ENCODE measurements at regions not wholly inside any gene's neighbourhood (a gene's known extent, or its start where the extent isn't known, plus 50 kb on each side); places are given as distances from the start of the nearest gene placed in this dataset.

DNA sequence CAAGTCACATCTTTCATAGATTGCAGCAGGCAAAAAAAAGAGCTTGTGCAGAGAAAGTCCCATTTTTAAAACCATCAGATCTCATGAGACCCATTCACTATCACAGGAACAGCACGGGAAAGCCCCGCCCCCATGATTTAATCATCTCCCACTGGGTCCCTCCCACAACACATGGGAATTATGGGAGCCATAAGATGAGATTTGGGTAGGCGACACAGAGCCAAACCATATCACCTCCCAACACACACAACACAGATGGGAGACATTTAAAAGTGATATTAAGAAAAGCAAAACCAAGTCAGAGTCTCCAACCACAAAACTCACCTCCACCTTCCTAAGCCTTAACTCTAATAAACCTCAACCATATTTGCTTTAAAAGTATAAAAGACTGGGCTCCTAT lies 61.5 kb upstream of the TIAM1 start:
- no peaks in the 10 kb centered on the region for H3K36me3 ChIP-seq (ENCODE audit: control insufficient read depth in 2 of 2, extremely low read depth in 1 of 2, insufficient read depth in 2 of 2, low read length in 2 of 2)
- no TSS peak for BruUV-seq (replicated peaks)
- H3K4me2 ChIP-seq (ENCODE audit: insufficient read depth, low read length): no peak overlapping the region
- no peak overlapping the region for H3K9ac ChIP-seq (replicated peaks; ENCODE audit: extremely low read depth, insufficient read depth, low read length)
- no peaks in the 10 kb centered on the region for H3K4me1 ChIP-seq (ENCODE audit: control insufficient read depth, extremely low read depth, insufficient read depth, low read length)
- DNase-seq (ENCODE audit: low read depth, low spot score) (no peak), FAIRE-seq (no peak)
- H4K20me1 ChIP-seq (replicated peaks; ENCODE audit: control insufficient read depth, extremely low read depth, insufficient read depth, low read length): no peaks in the 10 kb centered on the region
- dilution Hi-C loops (cut with MboI; ENCODE audit: extremely low pct_ligation_motif_present, low sequenced_read_pairs) (no loop called here), intact Hi-C loops (cut with micrococcal nuclease) (no loop called here)
- ChIA-PET CTCF (no interaction called here), POLR2A (no interaction called here)
- no peak overlapping the region for H3K27ac ChIP-seq (ENCODE audit: insufficient read depth, low read depth, low read length)
- no peaks in the 10 kb centered on the region for H3K79me2 ChIP-seq (ENCODE audit: control insufficient read depth, insufficient read depth, low read length)
- no peaks in the 10 kb centered on the region for H3K9me3 ChIP-seq (replicated peaks; ENCODE audit: control insufficient read depth, insufficient read depth, low read length)
- H3K27me3 ChIP-seq (ENCODE audit: control insufficient read depth in 2 of 2, insufficient read depth in 2 of 2, low read length in 2 of 2): no peaks in the 10 kb centered on the region
- TF ChIP-seq JUN (IDR thresholded peaks at IDR 0.05; ENCODE audit: borderline replicate concordance, insufficient read depth, insufficient read length, low read depth): no peak
- no peak for TF ChIP-seq MAX (IDR thresholded peaks at IDR 0.05; ENCODE audit: insufficient read depth, insufficient read length)
- TF ChIP-seq, protein P1, sequence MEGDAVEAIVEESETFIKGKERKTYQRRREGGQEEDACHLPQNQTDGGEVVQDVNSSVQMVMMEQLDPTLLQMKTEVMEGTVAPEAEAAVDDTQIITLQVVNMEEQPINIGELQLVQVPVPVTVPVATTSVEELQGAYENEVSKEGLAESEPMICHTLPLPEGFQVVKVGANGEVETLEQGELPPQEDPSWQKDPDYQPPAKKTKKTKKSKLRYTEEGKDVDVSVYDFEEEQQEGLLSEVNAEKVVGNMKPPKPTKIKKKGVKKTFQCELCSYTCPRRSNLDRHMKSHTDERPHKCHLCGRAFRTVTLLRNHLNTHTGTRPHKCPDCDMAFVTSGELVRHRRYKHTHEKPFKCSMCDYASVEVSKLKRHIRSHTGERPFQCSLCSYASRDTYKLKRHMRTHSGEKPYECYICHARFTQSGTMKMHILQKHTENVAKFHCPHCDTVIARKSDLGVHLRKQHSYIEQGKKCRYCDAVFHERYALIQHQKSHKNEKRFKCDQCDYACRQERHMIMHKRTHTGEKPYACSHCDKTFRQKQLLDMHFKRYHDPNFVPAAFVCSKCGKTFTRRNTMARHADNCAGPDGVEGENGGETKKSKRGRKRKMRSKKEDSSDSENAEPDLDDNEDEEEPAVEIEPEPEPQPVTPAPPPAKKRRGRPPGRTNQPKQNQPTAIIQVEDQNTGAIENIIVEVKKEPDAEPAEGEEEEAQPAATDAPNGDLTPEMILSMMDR (IDR thresholded peaks at IDR 0.05; ENCODE audit: extremely low read depth in 1 of 2, insufficient read depth in 1 of 2, low read depth in 1 of 2, low read length in 2 of 2): no peak
- no peak for TF ChIP-seq EZH2 (IDR thresholded peaks at IDR 0.05; ENCODE audit: borderline replicate concordance, low read depth, low read length, severe bottlenecking)
- no peak for TF ChIP-seq POLR2A (IDR thresholded peaks at IDR 0.05; ENCODE audit: low read depth, low read length)
- TF ChIP-seq POLR2AphosphoS5 (IDR thresholded peaks at IDR 0.05; ENCODE audit: insufficient read depth, low read depth, low read length): no peak
- TF ChIP-seq MYC (IDR thresholded peaks at IDR 0.05; ENCODE audit: low read depth, low read length): no peak
- no peaks in the 10 kb centered on the region for H3K9me1 ChIP-seq (replicated peaks; ENCODE audit: control insufficient read depth, extremely low read depth, insufficient read depth, low read length)
- no peak overlapping the region for H2AFZ ChIP-seq (ENCODE audit: low read depth, low read length)
- no peak overlapping the region for H3K4me3 ChIP-seq (replicated peaks in 1 of 3; ENCODE audit: insufficient read depth in 1 of 3, low read depth in 1 of 3, low read length in 3 of 3)
